ENCODE measurements at regions not wholly inside any gene's neighbourhood (a gene's known extent, or its start where the extent isn't known, plus 50 kb on each side); places are given as distances from the start of the nearest gene placed in this dataset.

DNA sequence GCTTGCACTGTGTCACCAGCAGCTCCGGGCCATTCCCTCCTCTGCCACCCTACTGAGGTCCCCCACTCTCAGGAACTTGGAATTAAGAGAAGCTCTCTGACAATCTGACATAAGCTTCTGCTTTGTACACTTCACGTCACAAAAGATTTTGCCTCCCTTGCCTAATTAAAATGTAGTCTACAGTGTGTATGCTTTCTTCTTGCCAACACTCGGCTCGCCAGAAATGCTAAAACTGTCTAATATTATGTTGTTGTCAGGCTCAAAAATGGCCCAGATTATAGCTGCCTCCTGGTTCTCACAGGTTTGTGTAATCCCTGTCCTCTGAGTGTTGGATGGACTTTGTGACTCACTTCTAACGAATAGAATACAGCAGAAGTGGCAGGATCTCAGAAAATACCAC lies 474.7 kb downstream of the MBD2 start:
- no peak for DNase-seq

DNA sequence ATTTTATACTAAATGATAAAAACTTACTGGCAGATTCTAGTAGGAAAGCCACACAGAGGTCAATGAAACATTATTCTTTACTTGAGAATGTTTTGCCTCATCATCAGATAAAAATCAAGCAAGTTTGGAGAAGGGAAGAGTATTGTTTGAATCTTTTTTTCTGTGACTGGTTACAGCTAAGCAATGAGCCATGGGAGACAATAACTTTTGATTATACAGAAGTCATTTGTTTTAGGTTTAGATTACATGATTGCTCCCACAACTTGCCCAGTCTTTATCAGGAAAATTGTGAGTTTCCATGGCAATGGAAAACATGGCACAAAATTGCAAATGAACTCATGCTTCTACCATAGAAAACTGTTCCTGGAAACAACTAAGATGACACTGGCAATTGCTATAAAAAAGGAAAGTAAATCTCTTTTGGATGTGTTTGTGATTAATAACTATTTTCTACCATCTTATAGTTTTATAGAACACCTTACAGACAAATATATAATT lies 476.8 kb downstream of the MBD2 start:
- DNase-seq = no peak

DNA sequence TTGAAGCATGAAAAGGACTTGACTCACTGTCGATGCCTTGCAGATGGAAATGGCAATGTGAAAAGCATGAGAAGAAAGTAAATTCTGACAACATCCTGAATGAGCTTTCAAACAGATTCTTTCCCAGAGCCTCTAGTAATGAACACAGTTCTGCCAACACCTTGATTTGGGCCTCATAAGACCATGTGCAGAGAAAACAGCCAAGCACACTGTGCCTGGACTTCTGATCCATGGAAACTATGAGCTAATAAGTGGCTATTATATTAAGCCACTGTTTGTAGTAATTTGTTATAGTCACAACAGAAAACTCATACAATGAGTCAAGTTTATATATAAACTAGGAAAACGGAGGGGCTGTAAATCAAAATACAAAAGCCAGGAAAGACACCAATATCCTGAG lies 477.3 kb downstream of the MBD2 start:
- DNase-seq = no peak

DNA sequence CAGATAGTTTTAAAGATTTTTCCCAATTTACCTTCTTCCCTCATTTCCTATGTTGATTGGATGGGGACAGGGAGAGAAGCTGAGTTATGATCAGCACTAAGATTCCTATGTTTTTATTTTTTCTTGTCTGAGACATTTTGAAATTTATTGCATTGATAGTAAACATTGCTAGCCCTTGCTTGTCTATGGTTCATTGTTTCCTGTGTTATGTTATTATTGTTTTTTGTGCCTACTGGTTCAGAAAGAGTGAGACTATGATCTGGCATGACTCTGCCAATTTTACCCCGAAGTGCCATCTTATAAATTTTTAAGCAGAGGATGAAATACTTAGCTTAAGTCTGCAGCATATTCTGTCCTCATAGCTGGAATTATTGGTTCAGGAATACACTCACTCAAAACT lies 478.5 kb downstream of the MBD2 start:
- no peak for DNase-seq

DNA sequence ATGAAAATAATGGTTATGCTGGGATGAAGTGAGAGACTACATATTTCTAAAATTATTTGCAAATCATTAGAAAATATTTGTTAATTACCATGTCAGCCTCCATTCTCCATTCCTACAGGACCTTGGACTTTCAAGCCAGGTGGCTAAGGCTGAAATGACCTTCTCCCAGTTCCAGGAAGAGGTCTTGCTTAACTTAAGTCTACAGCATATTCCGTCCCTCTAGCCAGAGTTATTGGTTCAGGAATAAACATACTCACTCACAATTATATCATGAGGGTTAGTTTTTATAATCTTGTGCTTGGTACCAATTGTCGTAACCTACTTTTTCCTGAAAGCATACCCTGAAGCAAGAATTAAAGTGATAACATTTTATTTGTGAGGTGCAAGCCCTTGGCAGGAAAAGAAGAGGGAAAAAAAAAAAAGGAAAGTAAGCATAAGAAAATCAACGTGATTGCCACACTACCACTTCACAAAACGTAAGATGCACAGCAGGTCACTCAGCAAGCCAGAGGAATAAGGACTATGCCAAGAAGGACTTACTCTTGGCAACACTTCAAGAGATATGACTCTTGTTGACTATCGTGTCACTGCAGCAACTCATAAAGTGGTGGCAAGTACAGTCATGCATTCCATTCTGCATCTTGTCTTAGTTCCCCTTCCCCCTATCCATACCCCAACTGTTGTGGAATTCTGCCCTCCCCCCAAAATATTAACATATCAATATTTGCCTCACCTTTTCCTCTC lies 479.1 kb downstream of the MBD2 start:
- no peak for DNase-seq

DNA sequence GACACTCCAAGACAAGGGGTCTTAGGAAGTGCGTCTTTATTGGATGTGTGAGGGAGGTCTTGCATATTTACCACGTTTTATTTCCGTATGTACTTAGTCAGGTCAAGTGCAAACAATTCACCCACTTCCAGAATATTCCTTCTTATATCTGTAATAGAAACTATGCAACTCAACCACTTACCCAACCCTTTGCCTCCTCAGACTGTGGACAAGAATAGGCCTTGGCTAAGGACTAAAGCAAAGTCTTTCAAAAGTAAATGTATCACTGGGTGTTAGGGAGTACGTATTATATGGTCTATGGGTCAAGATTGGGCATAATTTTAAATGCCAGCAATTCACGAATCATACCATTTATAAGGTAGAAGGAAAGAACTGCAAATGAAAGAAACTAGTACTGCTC lies 484.8 kb downstream of the MBD2 start:
- DNase-seq = no peak

DNA sequence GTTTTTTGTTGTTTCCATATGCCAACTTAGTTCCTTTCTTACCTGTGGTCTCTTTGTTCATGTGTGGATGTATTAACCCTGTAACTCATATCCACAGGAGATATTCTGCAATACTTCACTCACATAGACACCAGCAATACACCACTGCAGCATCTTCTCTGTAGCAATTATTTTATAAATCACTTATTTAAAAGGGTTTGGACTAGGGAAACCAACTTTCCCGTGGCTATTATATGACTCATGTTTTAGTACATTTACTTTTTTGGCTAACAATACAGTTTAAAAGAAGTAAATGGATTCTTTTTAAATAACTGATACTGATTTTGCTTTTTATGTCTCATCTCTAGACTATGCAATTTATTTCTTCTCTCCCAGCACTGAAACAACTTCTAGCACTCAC lies 488.9 kb downstream of the MBD2 start:
- DNase-seq = no peak

DNA sequence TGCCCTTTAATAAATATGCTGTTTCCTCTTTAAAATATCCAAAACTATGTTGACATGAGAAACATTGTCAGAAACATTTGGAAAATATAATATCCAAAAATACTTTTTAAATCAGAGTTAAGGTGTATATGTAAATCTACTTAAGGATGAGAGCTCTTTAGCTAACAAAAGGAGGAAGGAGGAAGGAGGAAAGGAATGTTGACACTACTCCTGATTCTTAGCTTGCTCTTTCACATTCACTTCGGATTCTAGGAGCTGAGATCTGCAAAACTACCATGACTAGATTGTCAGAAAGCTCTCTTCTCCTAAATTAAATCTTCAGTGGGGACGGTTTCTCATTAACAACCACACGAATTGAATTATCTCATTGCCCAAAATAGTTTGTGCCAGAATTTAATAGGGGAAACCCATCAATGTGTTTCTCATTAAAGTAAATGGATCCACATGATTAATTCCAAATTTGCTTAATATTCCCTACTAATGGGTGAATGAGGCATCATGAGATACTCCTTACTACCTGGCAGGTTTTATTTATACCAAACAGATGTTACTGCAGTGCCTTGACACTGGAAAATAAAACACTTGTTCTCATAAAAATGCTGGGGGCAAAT lies 509.1 kb downstream of the MBD2 start:
- no peak for DNase-seq

DNA sequence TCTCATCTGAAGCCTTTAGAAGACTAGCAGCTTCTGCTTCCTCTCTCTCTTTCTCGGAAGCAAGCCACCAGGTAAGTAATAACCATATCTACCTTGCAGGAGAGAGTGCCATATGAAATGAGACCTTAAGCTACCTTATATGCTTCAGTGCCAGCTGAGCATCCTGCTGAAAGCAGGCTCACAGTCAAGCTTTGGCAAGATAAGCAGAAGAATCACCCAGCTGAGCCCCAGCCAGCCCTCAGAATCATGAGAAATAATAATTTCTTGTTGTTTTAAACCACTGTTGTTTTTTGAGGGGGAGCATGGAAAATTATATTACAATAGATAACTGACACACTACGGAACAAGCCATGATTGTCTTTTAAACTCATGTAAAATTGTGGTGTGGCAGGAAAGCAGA lies 514.4 kb downstream of the MBD2 start:
- DNase-seq = no peak

DNA sequence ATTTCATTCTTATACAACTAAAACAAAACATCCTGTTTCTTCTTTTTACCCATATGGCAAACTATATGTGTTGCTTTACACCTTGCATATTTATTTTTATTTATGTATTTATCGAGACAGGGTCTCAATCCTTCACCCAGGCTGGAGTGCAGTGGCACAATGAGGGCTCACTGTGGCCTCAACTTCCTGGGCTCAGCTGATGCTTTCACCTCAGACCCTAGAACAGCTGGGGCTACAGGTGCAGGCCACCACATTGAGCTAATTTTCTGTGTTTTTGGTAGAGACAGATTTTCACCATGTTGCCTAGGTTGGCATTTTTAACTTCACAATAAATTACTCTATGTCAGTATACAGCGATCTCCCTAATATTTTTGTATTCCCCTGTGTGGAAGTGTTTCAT lies 522.0 kb downstream of the MBD2 start:
- DNase-seq = no peak

DNA sequence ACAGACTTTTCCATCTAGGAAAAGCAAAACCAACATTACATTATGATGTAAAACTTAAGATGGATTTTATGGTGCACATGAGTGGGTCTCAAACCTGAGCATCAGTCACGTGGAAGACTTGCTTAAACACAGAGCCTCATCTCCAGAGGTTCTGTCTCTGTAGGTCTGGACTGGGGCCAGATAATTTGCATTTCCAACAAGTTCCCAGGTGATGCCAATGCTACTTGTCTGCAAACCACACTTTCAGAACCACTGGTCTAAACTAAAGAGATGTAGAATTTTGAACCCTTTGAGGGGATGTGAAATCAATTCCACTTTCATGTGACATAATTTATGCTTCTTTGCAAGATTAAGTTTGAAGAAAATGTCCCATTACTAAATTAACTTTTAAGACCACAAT lies 522.8 kb downstream of the MBD2 start:
- DNase-seq = no peak

DNA sequence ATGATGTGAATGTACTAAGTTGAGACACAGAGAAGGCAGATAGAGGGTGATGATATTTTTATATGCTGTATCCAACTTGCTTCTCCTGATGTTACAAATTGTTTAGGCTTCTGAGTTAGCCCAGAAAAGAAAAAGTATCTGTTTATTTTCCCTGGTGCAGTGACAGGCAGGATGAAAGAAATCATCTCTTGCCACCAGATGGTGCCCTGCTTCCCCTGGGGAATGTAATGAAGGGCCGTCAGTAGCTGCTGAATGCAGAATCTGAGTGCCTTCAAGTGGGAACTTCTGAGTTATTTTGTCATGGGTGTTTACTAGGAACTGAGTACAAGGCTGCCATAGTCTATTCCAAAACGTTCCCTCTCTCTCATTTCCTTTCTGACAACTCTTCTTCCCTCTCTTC lies 525.6 kb downstream of the MBD2 start:
- DNase-seq = no peak

DNA sequence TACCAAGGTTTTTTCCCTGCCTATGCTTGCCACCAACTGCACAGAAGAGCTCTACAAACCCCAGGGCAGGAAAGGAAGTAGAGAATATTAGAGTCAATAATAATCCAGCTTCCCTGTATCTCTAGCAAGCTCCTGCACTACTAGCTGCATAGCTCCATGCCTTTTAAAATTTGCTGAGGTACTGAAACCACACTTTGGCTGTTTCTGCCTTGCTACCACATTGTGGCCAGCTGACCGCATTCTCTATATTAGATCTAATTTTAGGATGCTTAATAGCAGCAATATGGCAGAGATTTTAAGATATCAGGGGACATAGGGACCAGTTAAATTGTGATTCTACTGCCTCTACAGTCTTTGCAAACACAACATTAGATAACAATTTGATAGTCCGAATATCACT lies 534.6 kb downstream of the MBD2 start:
- DNase-seq = no peak

DNA sequence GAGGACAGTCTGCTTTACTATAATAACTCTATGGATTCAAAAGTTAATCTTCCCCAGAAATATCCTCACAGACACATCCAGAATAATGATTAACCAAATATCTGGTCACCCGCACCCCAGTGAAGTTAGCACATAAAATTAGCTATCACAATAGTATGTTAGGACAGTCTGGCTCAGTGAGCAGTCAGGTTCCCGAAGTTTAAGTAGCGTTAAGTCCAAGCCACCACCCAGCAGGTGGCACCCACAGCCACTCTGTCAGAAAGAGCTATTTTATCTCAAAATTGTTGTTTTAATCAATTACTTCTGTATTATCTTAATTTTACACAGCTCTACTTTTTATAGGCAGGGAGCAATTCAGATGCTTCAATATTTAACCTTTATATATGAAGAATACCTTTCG lies 537.5 kb downstream of the MBD2 start:
- DNase-seq = no peak

DNA sequence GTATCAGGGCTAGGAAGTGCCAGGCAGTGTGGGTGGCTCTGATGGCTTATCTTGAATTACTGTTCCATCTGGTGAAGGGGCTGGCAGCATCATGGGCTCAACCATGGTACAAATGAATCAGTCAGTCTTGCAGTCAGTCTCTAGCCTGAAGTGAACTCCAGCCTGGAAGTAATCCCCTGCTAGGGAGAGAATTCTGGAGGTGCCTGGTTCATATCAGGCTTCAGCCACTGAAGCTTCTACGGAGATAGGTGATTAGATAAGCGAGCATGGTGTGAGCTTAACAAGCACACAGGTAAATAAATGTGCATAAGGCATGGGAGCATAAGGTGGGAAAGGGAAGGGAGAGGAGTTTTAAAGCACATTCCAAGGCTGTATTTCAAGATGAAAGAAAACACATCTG lies 541.7 kb downstream of the MBD2 start:
- DNase-seq = no peak

DNA sequence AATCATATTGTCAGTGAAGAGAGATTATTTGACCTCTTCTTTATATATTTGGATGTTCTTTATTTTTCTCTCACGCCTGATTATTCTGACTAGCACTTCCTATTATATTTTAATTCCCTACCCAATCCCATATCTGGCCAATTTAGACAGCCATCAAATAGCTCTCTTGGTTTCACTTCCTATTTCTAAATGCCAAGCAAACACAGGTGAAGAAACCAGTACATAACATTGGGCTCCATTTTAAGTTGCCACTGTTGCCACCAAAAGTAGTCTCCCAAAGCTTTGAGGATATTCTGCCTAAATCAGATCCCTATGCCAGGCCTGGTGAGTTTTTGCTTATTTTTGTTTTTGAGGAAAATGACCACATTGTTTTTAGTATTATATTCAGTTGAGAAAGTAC lies 547.0 kb downstream of the MBD2 start:
- DNase-seq = no peak

DNA sequence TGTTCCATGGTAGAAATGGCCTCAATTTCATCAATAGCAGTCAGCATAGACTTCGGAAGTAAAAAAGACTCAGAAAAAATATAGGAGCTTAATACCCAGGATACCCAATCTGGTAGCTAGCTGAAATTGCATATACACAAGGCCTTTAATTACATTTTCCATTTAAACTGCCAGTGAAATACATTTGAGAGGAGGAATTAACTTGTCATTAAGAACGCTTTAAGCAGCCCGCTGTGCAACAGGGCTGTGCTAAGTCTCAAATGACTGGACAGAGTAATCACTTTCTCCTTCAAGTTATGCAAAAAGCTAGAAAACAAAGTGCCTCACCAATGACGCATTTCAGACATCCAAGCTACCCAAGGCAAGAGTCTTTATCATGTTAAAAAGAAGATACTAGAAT lies 558.8 kb downstream of the MBD2 start:
- DNase-seq = no peak

DNA sequence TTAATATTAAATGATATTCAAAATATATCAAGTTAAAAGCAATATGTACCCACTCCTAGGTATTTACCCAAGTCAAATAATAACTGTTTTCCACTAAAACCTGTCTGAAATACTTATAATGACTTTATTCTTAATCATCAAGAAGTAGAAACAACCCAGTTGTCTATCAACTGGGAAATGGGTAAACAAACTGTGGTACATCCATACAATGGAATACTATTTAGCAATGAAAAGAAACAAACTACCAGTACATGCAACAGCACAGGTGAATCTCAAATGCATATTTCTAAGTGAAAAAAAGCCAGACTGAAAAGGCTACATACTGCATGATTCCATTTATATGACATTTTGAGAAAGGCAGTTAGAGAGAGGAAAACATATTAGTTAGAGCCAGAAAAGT lies 559.9 kb downstream of the MBD2 start:
- no peak for DNase-seq

DNA sequence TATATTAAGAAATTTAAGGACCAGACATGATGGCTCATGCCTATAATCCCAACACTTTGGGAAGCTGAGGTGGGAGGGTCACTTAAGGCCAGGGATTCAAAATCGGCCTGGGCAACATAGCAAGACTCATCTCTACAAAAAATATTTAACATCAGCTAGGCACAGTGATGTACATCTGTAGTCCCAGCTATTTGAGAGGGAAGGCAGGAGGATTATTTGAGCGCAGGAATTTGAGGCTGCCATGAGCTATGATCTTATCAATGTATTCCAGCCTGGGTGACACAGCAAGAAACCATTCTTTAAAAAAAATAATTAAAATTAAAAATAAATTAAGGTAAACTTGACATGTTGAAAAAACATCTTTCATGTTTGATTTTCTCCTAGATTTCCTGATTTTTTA lies 564.2 kb downstream of the MBD2 start:
- no peak for DNase-seq

DNA sequence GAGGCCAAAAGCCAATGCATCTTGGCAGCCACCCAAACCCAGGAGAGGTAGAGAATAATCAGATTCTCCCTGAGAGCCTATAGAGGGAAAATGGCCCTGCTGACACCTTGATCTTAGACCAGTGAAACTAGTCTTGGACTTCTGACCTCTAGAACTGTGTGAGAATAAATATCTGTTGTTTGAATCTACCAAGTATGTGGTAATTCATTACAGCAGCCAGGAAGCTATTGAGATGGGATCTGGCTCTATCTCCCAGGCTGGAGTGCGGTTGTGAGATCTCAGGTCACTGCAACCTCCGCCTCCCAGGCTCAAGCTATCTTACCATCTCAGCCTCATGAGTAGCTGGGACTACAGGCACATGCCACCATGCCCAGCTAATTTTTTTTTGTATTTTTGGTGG lies 567.2 kb downstream of the MBD2 start:
- no peak for DNase-seq

DNA sequence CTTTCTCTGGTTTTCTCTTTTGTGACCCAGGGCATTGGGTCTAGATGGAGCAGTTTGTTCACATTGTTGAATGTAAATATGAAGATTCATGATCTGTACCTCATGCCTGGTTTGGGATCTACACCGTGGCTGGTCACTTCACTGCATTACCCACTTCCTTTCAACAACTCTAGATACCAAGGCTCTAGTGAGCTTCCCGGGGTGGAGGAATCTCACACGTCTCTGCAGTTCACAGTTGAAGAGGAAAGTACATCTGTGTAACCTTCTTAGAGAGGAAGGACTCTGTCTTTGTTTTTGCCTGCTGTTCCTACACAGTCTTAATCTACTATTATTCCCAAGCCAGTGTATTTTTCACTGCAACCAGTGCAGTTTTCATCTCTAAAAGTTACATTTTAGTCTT lies 574.8 kb downstream of the MBD2 start:
- DNase-seq = no peak

DNA sequence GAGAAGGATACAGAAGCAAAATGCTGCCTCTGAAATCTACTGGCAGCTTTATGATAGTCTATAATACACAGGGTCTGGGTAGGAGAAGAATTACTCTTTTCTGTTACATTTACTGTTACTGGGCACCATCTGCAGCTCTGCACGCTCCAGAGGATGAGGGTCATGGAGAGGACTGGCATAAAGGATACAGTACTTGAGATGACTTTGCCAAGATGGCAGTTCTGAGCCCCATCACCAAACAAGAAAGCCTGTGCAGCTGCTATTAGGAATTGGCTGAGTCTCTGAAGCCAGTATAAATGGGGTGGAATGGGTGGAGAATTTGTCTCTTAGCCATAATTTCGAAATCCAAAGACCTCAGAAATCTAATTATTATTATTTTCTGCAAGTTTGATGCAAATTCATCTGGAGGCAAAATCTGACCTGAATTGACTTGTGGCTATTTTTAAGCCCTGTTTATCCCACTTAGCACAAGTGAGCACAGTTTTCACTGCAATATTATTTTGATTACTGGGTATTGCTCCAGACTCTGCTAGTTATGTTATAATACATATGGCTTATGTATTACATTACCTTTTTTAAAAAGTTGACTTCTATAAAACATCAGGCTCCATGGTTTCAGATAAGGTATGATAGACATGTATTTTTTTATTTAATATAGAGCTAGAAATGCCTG lies 579.5 kb downstream of the MBD2 start:
- no peak for DNase-seq

DNA sequence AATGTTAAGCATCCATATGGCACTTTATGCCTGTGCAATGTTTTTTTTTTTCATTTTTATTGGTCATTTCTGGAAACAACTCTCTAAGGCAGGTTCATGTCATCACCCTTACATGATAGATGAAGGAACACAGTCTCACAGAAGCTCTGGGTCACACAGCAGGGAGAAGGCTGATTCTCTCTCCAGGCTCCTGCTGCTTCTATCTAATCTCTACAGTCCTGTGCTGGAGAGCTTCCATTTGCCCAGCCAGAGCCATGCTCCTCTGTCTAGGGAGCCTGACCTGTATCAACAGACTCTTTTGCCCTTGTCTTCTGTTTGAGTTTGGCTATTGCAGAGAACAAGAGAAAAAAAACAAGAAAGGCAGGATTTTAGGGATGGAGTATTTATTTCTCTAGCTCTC lies 584.8 kb downstream of the MBD2 start:
- no peak for DNase-seq

DNA sequence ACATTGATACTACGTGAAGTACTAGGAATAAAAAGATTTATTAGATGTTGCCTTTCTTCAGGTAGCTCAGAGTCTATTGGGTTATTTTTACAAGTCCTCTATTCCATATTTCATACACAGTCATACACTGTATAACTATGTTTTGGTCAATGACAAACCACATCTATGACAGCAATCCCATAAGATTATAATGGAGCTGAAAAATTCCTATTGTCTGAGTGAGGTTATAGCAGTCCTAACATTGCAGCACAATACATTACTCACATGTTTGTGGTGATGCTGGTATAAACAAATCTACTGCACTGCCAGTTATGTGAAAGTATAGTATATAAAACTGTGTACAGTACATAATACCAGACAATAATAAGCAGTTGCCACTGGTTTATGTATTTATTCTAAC lies 595.1 kb downstream of the MBD2 start:
- no peak for DNase-seq

Measured in CD4-positive, alpha-beta T cell treated with Interleukin-4 for 1 hour (primary cell).